Smooth muscle cell (in vitro differentiated cells): ENCODE measurements at regions not wholly inside any gene's neighbourhood (a gene's known extent, or its start where the extent isn't known, plus 50 kb on each side); places are given as distances from the start of the nearest gene placed in this dataset.

ENCODE experiments used
- DNase-seq: peaks from one replicate; lab custom pipeline; 2025; ENCODE audit not compliant: unreplicated experiment; lab: John Stamatoyannopoulos, UW
- H2AFZ ChIP-seq: fragments of 200-600 bp; sonication (generic); 2 replicates; pipeline ENCODE4 v1.6.0; 2016; ENCODE audit warnings: antibody characterized with exemption, low read depth, mild to moderate bottlenecking
- H3F3A ChIP-seq: fragments of 200-600 bp; sonication (generic); 2 replicates; pipeline ENCODE4 v1.6.0; 2017; ENCODE audit warnings: antibody characterized with exemption, low read depth
- H3K27ac ChIP-seq: fragments of 200-600 bp; sonication (generic); 2 replicates; pipeline ENCODE4 v1.5.1; 2016; ENCODE audit warnings: low read depth, mild to moderate bottlenecking
- H3K27me3 ChIP-seq: fragments of 200-600 bp; sonication (generic); 2 replicates; pipeline ENCODE4 v1.6.1; 2016; ENCODE audit warnings: low read depth, mild to moderate bottlenecking
- H3K36me3 ChIP-seq: fragments of 200-600 bp; sonication (generic); 2 replicates; pipeline ENCODE4 v1.5.1; 2016; ENCODE audit warnings: low read depth
- H3K4me1 ChIP-seq: fragments of 200-600 bp; sonication (generic); 2 replicates; pipeline ENCODE4 v1.5.1; 2016; ENCODE audit warnings: low read depth
- H3K4me2 ChIP-seq: fragments of 200-600 bp; sonication (generic); 2 replicates; pipeline ENCODE4 v1.6.0; 2016; ENCODE audit warnings: mild to moderate bottlenecking
- H3K4me3 ChIP-seq: fragments of 200-600 bp; sonication (generic); 2 replicates; pipeline ENCODE4 v1.5.1; 2016; ENCODE audit warnings: mild to moderate bottlenecking
- H3K79me2 ChIP-seq: fragments of 200-600 bp; sonication (generic); 2 replicates; pipeline ENCODE4 v1.6.0; 2016; ENCODE audit warnings: low read depth, mild to moderate bottlenecking
- H3K9ac ChIP-seq: fragments of 200-600 bp; sonication (generic); 2 replicates; pipeline ENCODE4 v1.6.0; 2016; ENCODE audit warnings: low read depth
- H3K9me3 ChIP-seq: fragments of 200-600 bp; sonication (generic); replicated peaks from 2 replicates; pipeline ENCODE4 v1.5.1; 2016; ENCODE audit warnings: low read depth
- H4K20me1 ChIP-seq: fragments of 200-600 bp; sonication (generic); 2 replicates; pipeline ENCODE4 v1.6.0; 2016; ENCODE audit warnings: low read depth
- WGBS: methylation state at CpG from one replicate; pipeline ENCODE4 v1.1.7; 2016; ENCODE audit warnings: low lambda C conversion rate; 5-methylcytosine and 5-hydroxymethylcytosine counted together
- TF ChIP-seq, protein P1 (sequence below): fragments of 200-600 bp; sonication (generic); IDR thresholded peaks from 2 replicates; pipeline ENCODE4 v1.5.1; 2017; ENCODE audit warnings: borderline replicate concordance, mild to moderate bottlenecking, antibody characterized with exemption; ENCODE audit not compliant: insufficient read depth, poor library complexity, severe bottlenecking

DNA sequence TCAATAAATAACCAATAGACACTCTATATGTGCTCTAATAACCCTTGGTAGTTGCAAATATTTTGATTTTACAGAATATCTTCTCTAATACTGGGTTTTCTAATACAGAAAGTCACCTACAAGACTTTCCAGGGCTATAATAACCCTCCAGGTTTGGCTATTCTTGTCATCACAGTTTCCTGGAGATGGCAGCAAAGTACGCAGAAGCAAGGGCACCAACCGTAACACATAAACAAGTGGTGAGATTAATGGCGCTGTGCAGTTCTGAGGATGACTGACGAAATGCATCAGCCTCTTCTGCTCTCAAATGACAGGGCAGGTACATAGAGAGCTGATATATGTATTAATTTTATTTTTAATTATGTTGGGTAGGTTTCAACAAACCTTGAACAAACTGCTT, 122.4 kb downstream of the C4orf33 start:
- H3K79me2 ChIP-seq, result no peaks in the 10 kb centered on the region
- no peaks in the 10 kb centered on the region for H3F3A ChIP-seq
- H3K36me3 ChIP-seq, result no peaks in the 10 kb centered on the region
- DNase-seq, result no peak
- no peak overlapping the region for H3K4me3 ChIP-seq
- TF ChIP-seq, protein P1, sequence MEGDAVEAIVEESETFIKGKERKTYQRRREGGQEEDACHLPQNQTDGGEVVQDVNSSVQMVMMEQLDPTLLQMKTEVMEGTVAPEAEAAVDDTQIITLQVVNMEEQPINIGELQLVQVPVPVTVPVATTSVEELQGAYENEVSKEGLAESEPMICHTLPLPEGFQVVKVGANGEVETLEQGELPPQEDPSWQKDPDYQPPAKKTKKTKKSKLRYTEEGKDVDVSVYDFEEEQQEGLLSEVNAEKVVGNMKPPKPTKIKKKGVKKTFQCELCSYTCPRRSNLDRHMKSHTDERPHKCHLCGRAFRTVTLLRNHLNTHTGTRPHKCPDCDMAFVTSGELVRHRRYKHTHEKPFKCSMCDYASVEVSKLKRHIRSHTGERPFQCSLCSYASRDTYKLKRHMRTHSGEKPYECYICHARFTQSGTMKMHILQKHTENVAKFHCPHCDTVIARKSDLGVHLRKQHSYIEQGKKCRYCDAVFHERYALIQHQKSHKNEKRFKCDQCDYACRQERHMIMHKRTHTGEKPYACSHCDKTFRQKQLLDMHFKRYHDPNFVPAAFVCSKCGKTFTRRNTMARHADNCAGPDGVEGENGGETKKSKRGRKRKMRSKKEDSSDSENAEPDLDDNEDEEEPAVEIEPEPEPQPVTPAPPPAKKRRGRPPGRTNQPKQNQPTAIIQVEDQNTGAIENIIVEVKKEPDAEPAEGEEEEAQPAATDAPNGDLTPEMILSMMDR, result no peak
- peaks cover 21% of the 10 kb centered on the region for H3K27me3 ChIP-seq
- no peak overlapping the region for H3K9ac ChIP-seq
- no peaks in the 10 kb centered on the region for H4K20me1 ChIP-seq
- peak overlapping the region; percentile 22 for H3K4me2 ChIP-seq
- no peak overlapping the region for H2AFZ ChIP-seq
- 51% methylated on average over 4 of the region's 4 CpGs for WGBS
- no peaks in the 10 kb centered on the region for H3K9me3 ChIP-seq
- no peak overlapping the region for H3K27ac ChIP-seq
- peaks cover 6% of the 10 kb centered on the region for H3K4me1 ChIP-seq

DNA sequence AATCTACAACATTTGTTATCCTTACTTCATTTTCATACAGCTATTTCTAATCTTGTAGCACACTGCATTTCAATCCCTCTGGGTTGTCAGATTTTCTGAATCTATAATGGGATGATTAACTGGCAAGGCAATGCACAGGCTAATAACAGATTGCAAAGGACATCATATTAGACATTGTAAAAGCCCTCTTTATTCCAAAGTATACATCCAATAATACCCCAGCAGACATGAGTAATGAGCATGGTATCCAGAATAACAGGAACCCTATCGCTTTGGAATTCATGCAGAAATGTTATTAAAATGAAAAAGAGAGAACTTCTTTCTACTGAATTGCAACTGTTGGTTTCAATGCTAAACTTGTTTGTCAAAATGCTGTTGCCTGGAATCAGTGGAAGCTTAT, 122.9 kb downstream of the C4orf33 start:
- H3K79me2 ChIP-seq, result no peaks in the 10 kb centered on the region
- peak overlapping the region; percentile 22 for H3K4me2 ChIP-seq
- no peak overlapping the region for H2AFZ ChIP-seq
- no peaks in the 10 kb centered on the region for H3K9me3 ChIP-seq
- no peak overlapping the region for H3K27ac ChIP-seq
- no peak overlapping the region for H3K4me3 ChIP-seq
- no peaks in the 10 kb centered on the region for H3K36me3 ChIP-seq
- DNase-seq, result no peak
- H3K9ac ChIP-seq, result no peak overlapping the region
- peaks cover 6% of the 10 kb centered on the region for H3K4me1 ChIP-seq
- TF ChIP-seq, protein P1, result no peak
- H4K20me1 ChIP-seq, result no peaks in the 10 kb centered on the region
- 31% methylated on average over 1 of the region's 1 CpG for WGBS
- peaks cover 20% of the 10 kb centered on the region for H3K27me3 ChIP-seq
- no peaks in the 10 kb centered on the region for H3F3A ChIP-seq

DNA sequence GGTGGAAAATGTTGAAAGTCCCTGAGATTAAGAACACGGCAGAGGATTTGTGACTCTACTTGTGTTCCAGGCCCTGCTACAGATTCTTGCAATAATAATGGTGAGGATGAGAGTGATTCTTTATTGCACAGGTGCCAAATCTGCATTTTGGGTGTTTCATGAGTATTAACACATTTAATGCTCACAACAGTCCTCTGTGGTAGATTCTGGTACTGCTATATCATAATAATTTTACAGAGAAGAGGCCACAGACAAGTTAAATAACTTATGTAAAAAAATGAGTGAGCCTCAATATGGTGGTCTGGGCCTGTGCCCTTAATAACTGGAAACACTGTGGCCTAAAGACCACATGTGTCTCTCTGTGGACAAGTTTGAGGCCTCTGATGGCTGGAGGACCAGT, 124.3 kb downstream of the C4orf33 start:
- H3K9ac ChIP-seq, result no peak overlapping the region
- H3K9me3 ChIP-seq, result no peaks in the 10 kb centered on the region
- H3K4me3 ChIP-seq, result no peak overlapping the region
- no peak overlapping the region for H3K4me2 ChIP-seq
- H4K20me1 ChIP-seq, result no peaks in the 10 kb centered on the region
- no peak overlapping the region for H3K27ac ChIP-seq
- peaks cover 6% of the 10 kb centered on the region for H3K4me1 ChIP-seq
- H3K27me3 ChIP-seq, result peaks cover 14% of the 10 kb centered on the region
- H3F3A ChIP-seq, result no peaks in the 10 kb centered on the region
- 83% methylated on average over 1 of the region's 1 CpG for WGBS
- TF ChIP-seq, protein P1, result no peak
- no peaks in the 10 kb centered on the region for H3K36me3 ChIP-seq
- H2AFZ ChIP-seq, result no peak overlapping the region
- H3K79me2 ChIP-seq, result no peaks in the 10 kb centered on the region
- DNase-seq, result no peak

DNA sequence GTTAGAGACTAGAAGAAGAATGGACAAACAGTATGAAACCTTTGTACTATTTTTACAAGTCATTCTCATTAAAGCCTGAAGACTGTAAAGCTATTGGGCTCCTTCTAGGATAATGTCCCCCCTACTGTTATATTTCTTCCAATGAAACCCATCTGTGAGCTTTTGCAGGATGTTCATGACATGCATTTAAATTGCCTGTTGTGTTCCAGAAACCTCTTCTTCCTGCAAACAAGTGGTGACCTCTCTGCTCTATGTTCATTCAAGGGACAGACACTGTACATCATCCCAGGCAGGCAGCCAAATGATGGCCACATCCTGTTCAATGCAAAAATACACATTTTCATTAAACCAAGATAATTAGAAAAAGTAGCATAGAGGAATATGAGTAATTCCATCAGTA, 128.0 kb downstream of the C4orf33 start:
- TF ChIP-seq, protein P1, result no peak

More for the DNA sequence above, 128.0 kb downstream of the C4orf33 start:
- DNase-seq, result no peak
- Histone ChIP-seq H2AFZ (no peak overlapping the region), H3K9ac (no peak overlapping the region), H3K27me3 (peaks cover 6% of the 10 kb centered on the region), H3K4me2 (no peak overlapping the region), H3K9me3 (no peaks in the 10 kb centered on the region), H3K4me1 (peaks cover 1% of the 10 kb centered on the region), H4K20me1 (no peaks in the 10 kb centered on the region), H3K36me3 (no peaks in the 10 kb centered on the region), H3K79me2 (no peaks in the 10 kb centered on the region), H3F3A (no peaks in the 10 kb centered on the region), H3K4me3 (no peak overlapping the region), H3K27ac (no peak overlapping the region)
